Lower leg skin (tissue), 3 donors: ENCODE measurements at regions not wholly inside any gene's neighbourhood (a gene's known extent, or its start where the extent isn't known, plus 50 kb on each side); places are given as distances from the start of the nearest gene placed in this dataset.

Experiments used
- CTCF ChIP-seq, 3 donors: fragments of 450-650 bp; IDR thresholded peaks; one replicate each; pipeline ENCODE4 v1.5.1; 2016; ENCODE audit warnings: antibody characterized with exemption in 3 of 3, mild to moderate bottlenecking in 3 of 3, moderate library complexity in 2 of 3
- POLR2A ChIP-seq, 2 donors: fragments of 450-650 bp; IDR thresholded peaks; one replicate each; pipeline ENCODE4 v1.6.1; 2016 to 2017; ENCODE audit warnings: antibody characterized with exemption in 2 of 2, mild to moderate bottlenecking in 1 of 2, moderate library complexity in 1 of 2

- TF ChIP-seq CTCF (IDR thresholded peaks at IDR 0.05) = no peak
- no peak for TF ChIP-seq POLR2A (IDR thresholded peaks at IDR 0.05)
Measured at GRCh38 chr6:43903739-43904290, 133.8 kb downstream of the VEGFA start.
